Parathyroid adenoma (tissue), 2 donors: ENCODE measurements at regions not wholly inside any gene's neighbourhood (a gene's known extent, or its start where the extent isn't known, plus 50 kb on each side); places are given as distances from the start of the nearest gene placed in this dataset.

Experiments
- H2AFZ ChIP-seq: fragments of 300-600 bp; sonication (generic); one replicate; pipeline ENCODE4 v1.7.0; 2017; ENCODE audit warnings: antibody characterized with exemption, mild to moderate bottlenecking
- H3K27ac ChIP-seq: fragments of 300-600 bp; sonication (generic); one replicate; pipeline ENCODE4 v1.7.0; 2017
- H3K27me3 ChIP-seq: fragments of 300-600 bp; sonication (generic); one replicate; pipeline ENCODE4 v1.7.0; 2017; ENCODE audit warnings: low read length; ENCODE audit not compliant: control insufficient read depth, insufficient read depth
- H3K36me3 ChIP-seq: fragments of 300-600 bp; sonication (generic); one replicate; pipeline ENCODE4 v1.7.0; 2017; ENCODE audit warnings: low read length; ENCODE audit not compliant: control insufficient read depth, insufficient read depth
- H3K4me1 ChIP-seq: fragments of 300-600 bp; sonication (generic); one replicate; pipeline ENCODE4 v1.7.0; 2017; ENCODE audit warnings: control low read depth
- H3K4me2 ChIP-seq: fragments of 300-600 bp; sonication (generic); one replicate; pipeline ENCODE4 v1.7.0; 2017; ENCODE audit warnings: low read length
- H3K4me3 ChIP-seq: fragments of 300-600 bp; sonication (generic); one replicate; pipeline ENCODE4 v1.7.0; 2017; ENCODE audit warnings: low read depth, low read length
- H3K79me2 ChIP-seq: fragments of 300-600 bp; sonication (generic); one replicate; pipeline ENCODE4 v1.7.0; 2017; ENCODE audit warnings: control low read depth
- H3K9ac ChIP-seq: fragments of 300-600 bp; sonication (generic); one replicate; pipeline ENCODE4 v1.7.0; 2017; ENCODE audit warnings: mild to moderate bottlenecking
- H3K9me3 ChIP-seq: fragments of 300-600 bp; sonication (generic); one replicate; pipeline ENCODE4 v1.7.0; 2017; ENCODE audit warnings: low read length; ENCODE audit not compliant: control insufficient read depth
- CTCF ChIP-seq: fragments of 300-600 bp; sonication (generic); IDR thresholded peaks from one replicate; pipeline ENCODE4 v1.7.0; 2017; ENCODE audit warnings: antibody characterized with exemption, mild to moderate bottlenecking
- donor health status: primary hyperparathyroidism.

- no peak for TF ChIP-seq CTCF
- Histone ChIP-seq H3K27ac (no peak overlapping the region), H3K9me3 (no peaks in the 10 kb centered on the region), H2AFZ (no peak overlapping the region), H3K4me1 (peaks cover 13% of the 10 kb centered on the region), H3K9ac (no peak overlapping the region), H3K36me3 (no peaks in the 10 kb centered on the region), H3K27me3 (no peaks in the 10 kb centered on the region), H3K79me2 (no peaks in the 10 kb centered on the region), H3K4me3 (no peak overlapping the region), H3K4me2 (no peak overlapping the region)
Observed at GRCh38 chr1:234990874-234991801, 137.5 kb downstream of the TOMM20 start.

DNA sequence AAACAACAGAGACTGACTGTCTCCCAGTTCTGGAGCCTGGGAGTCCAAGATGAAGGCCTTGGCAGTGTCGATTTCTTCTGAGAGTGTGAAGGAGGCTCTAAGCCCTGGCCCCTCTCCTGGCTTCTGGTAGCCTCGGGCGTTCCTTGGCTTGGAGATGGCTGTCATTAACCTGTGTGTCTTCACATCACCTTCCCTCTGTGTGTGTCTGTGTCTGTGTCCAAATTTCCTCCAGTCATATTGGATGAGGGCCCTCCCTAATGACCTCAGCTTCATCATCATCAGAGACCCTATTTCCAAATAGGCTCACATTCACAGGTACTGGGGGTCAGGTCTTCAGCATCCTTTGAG, 138.3 kb downstream of the TOMM20 start:
- no peaks in the 10 kb centered on the region for H3K9me3 ChIP-seq
- H3K4me2 ChIP-seq: no peak overlapping the region
- H3K4me1 ChIP-seq: peaks cover 13% of the 10 kb centered on the region
- no peaks in the 10 kb centered on the region for H3K79me2 ChIP-seq
- no peaks in the 10 kb centered on the region for H3K27me3 ChIP-seq
- no peak for TF ChIP-seq CTCF
- no peak overlapping the region for H3K4me3 ChIP-seq
- H2AFZ ChIP-seq: no peak overlapping the region
- H3K36me3 ChIP-seq: no peaks in the 10 kb centered on the region
- H3K9ac ChIP-seq: no peak overlapping the region
- no peak overlapping the region for H3K27ac ChIP-seq

- H3K4me3 ChIP-seq: no peak overlapping the region
- H3K27ac ChIP-seq: no peak overlapping the region
Observed at GRCh38 chr1:234989479-234990327, 138.9 kb downstream of the TOMM20 start.

GRCh38 chr1:234989019-234989418, 139.6 kb downstream of the TOMM20 start:
- Histone ChIP-seq H3K79me2 (no peaks in the 10 kb centered on the region), H3K4me3 (no peak overlapping the region), H3K9ac (no peak overlapping the region), H3K4me2 (no peak overlapping the region), H3K4me1 (peaks cover 13% of the 10 kb centered on the region), H3K36me3 (no peaks in the 10 kb centered on the region), H3K27me3 (no peaks in the 10 kb centered on the region), H2AFZ (no peak overlapping the region), H3K9me3 (no peaks in the 10 kb centered on the region), H3K27ac (no peak overlapping the region)
- TF ChIP-seq CTCF: no peak

More at GRCh38 chr1:234989479-234990327, 138.9 kb downstream of the TOMM20 start:
- no peaks in the 10 kb centered on the region for H3K9me3 ChIP-seq
- no peaks in the 10 kb centered on the region for H3K36me3 ChIP-seq
- no peak for TF ChIP-seq CTCF
- no peaks in the 10 kb centered on the region for H3K79me2 ChIP-seq
- no peaks in the 10 kb centered on the region for H3K27me3 ChIP-seq
- H3K4me2 ChIP-seq: no peak overlapping the region
- peaks cover 13% of the 10 kb centered on the region for H3K4me1 ChIP-seq
- H2AFZ ChIP-seq: no peak overlapping the region
- no peak overlapping the region for H3K9ac ChIP-seq
